H1 (cell line): ENCODE measurements at regions not wholly inside any gene's neighbourhood (a gene's known extent, or its start where the extent isn't known, plus 50 kb on each side); places are given as distances from the start of the nearest gene placed in this dataset.

Source experiments
- BRCA1 ChIP-seq: IDR thresholded peaks from 2 replicates; pipeline ENCODE4 v1.6.1; 2012; ENCODE audit warnings: low read depth, low read length, improper control_type of control experiment
- CBX8 ChIP-seq: fragments of 300-800, 300-1000 bp; sonication (generic); IDR thresholded peaks from 2 replicates; pipeline ENCODE4 v1.7.1; 2016; ENCODE audit warnings: low read depth, low read length, borderline replicate concordance
- CHD1 ChIP-seq: IDR thresholded peaks from 2 replicates; pipeline ENCODE4 v1.6.1; 2012; ENCODE audit warnings: low read depth, low read length, improper control_type of control experiment
- CTCF ChIP-seq, 3 experiments: IDR thresholded peaks; 1 replicate in 2 of 3; 2 replicates in 1 of 3; pipeline versions ENCODE4 v1.5.1 to v1.6.1; 2011; ENCODE audit warnings: low read length in 3 of 3, mild to moderate bottlenecking in 3 of 3, inconsistent platforms in 2 of 3, low read depth in 1 of 3, moderate library complexity in 1 of 3; ENCODE audit not compliant: insufficient read depth in 1 of 3; ENCODE audit errors: control extremely low read depth in 1 of 3
- EP300 ChIP-seq, 2 experiments: IDR thresholded peaks; 1 replicate in 1 of 2; 2 replicates in 1 of 2; pipeline ENCODE4 v1.6.1; 2011 to 2012; ENCODE audit warnings: low read depth in 2 of 2, low read length in 2 of 2, mild to moderate bottlenecking in 2 of 2, borderline replicate concordance in 1 of 2, inconsistent platforms in 1 of 2, moderate library complexity in 1 of 2
- KDM1A ChIP-seq: fragments of 200-600, 300-600 bp; sonication (generic); IDR thresholded peaks from 2 replicates; pipeline ENCODE4 v1.7.1; 2016; ENCODE audit warnings: mild to moderate bottlenecking, low read length, borderline replicate concordance
- SP1 ChIP-seq: IDR thresholded peaks from 2 replicates; pipeline ENCODE4 v1.6.1; 2011; ENCODE audit warnings: low read depth, low read length
- SRF ChIP-seq: IDR thresholded peaks from 2 replicates; pipeline ENCODE4 v1.6.1; 2011; ENCODE audit warnings: mild to moderate bottlenecking, low read depth, low read length, moderate library complexity
- TCF12 ChIP-seq: IDR thresholded peaks from 2 replicates; pipeline ENCODE4 v1.6.1; 2011; ENCODE audit warnings: low read depth, mild to moderate bottlenecking, low read length
- ZNF274 ChIP-seq: IDR thresholded peaks from 2 replicates; pipeline ENCODE4 v1.7.0; 2012; ENCODE audit warnings: low read length, borderline replicate concordance; ENCODE audit errors: extremely low read depth

GRCh38 chrX:15014281-15014680, 141.1 kb downstream of the MOSPD2 start:
- TF ChIP-seq BRCA1 = no peak
- TF ChIP-seq CTCF (IDR thresholded peaks at IDR 0.05; ENCODE audit: control extremely low read depth in 1 of 3, insufficient read depth in 1 of 3, low read depth in 1 of 3, low read length in 3 of 3) = no peak
- no peak for TF ChIP-seq CBX8
- no peak for TF ChIP-seq KDM1A
- TF ChIP-seq TCF12 = no peak
- TF ChIP-seq ZNF274 = no peak
- TF ChIP-seq SRF = no peak
- TF ChIP-seq EP300 (IDR thresholded peaks at IDR 0.05; ENCODE audit: borderline replicate concordance in 1 of 2, low read depth in 2 of 2, low read length in 2 of 2) = no peak
- no peak for TF ChIP-seq CHD1
- TF ChIP-seq SP1 = no peak
